ENCODE measurements at regions not wholly inside any gene's neighbourhood (a gene's known extent, or its start where the extent isn't known, plus 50 kb on each side); places are given as distances from the start of the nearest gene placed in this dataset.

DNA sequence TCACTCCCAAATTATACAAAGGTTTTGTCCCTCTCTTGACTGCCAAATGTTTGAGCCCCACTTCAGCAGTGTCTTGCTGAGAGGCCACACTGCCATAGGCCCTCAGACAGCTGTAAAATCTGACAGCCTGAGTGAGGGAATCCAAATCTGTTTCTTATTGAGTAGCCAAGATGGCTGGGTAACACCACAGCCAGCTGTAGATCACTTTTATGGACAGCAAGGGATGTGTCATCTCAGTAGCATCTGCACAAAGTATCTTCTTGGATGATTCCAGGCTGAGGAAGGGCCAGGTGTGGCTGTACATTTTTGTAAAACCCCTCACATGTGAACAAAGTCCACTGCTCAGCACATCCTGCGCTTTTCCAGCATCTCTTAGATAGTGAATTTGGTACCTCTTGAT is 237.0 kb upstream of the LRTM1 start:
- H2AFZ ChIP-seq (ENCODE audit: low read length) = no peak overlapping the region
- no peak overlapping the region for H3K4me3 ChIP-seq (ENCODE audit: low read length)
- no peaks in the 10 kb centered on the region for H3K9me3 ChIP-seq (replicated peaks; ENCODE audit: insufficient read depth, low read length)
- H3K4me2 ChIP-seq (ENCODE audit: low read depth, low read length) = no peak overlapping the region
- H3K4me1 ChIP-seq (ENCODE audit: low read length) = no peaks in the 10 kb centered on the region
- H3K9ac ChIP-seq (ENCODE audit: low read length) = no peak overlapping the region
- H3K36me3 ChIP-seq (replicated peaks; ENCODE audit: insufficient read depth, low read length) = no peaks in the 10 kb centered on the region
- no peak overlapping the region for H3K27ac ChIP-seq (ENCODE audit: low read length)
- no peaks in the 10 kb centered on the region for H4K20me1 ChIP-seq (ENCODE audit: insufficient read depth, low read length)
- TF ChIP-seq EZH2phosphoT487 (IDR thresholded peaks at IDR 0.05; ENCODE audit: low read length) (no peak), EZH2 (optimal IDR thresholded peaks at IDR 0.05; ENCODE audit: low read depth, low read length) (no peak)
- TF ChIP-seq, protein P1, sequence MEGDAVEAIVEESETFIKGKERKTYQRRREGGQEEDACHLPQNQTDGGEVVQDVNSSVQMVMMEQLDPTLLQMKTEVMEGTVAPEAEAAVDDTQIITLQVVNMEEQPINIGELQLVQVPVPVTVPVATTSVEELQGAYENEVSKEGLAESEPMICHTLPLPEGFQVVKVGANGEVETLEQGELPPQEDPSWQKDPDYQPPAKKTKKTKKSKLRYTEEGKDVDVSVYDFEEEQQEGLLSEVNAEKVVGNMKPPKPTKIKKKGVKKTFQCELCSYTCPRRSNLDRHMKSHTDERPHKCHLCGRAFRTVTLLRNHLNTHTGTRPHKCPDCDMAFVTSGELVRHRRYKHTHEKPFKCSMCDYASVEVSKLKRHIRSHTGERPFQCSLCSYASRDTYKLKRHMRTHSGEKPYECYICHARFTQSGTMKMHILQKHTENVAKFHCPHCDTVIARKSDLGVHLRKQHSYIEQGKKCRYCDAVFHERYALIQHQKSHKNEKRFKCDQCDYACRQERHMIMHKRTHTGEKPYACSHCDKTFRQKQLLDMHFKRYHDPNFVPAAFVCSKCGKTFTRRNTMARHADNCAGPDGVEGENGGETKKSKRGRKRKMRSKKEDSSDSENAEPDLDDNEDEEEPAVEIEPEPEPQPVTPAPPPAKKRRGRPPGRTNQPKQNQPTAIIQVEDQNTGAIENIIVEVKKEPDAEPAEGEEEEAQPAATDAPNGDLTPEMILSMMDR (IDR thresholded peaks at IDR 0.05; ENCODE audit: low read length) = no peak
- H3K79me2 ChIP-seq (ENCODE audit: low read length) = no peaks in the 10 kb centered on the region
- no peaks in the 10 kb centered on the region for H3F3A ChIP-seq (ENCODE audit: insufficient read depth, low read length)
- no peak for DNase-seq
- H3K9me2 ChIP-seq (replicated peaks; ENCODE audit: insufficient read depth, low read length) = no peaks in the 10 kb centered on the region
- H3K27me3 ChIP-seq (replicated peaks; ENCODE audit: insufficient read depth, low read length) = no peaks in the 10 kb centered on the region

DNA sequence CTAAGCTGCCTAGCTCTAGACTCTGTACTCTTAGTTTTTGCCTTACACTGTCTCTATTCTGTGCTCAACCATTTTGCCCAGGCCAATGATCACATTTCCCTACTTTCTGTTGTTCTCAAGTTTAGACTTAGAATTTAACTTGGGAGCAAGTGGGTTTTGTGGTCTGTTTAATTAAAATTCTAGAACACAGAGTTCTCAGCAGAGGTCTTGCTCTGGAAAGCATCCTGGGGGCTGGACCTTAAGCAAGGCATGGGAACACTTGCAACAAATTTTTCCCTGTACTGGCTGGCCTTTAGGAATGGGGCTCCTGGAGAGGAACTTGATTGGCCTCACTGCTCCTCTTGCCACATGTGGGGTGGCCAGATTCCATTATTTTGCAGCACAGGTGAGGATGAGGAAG is 236.3 kb upstream of the LRTM1 start:
- DNase-seq = no peak
- no peak overlapping the region for H3K27ac ChIP-seq (ENCODE audit: low read length)
- H3K27me3 ChIP-seq (replicated peaks; ENCODE audit: insufficient read depth, low read length) = no peaks in the 10 kb centered on the region
- no peak overlapping the region for H3K9ac ChIP-seq (ENCODE audit: low read length)
- no peaks in the 10 kb centered on the region for H3K9me3 ChIP-seq (replicated peaks; ENCODE audit: insufficient read depth, low read length)
- H3K36me3 ChIP-seq (replicated peaks; ENCODE audit: insufficient read depth, low read length) = no peaks in the 10 kb centered on the region
- no peaks in the 10 kb centered on the region for H3K9me2 ChIP-seq (replicated peaks; ENCODE audit: insufficient read depth, low read length)
- H3K4me2 ChIP-seq (ENCODE audit: low read depth, low read length) = no peak overlapping the region
- H4K20me1 ChIP-seq (ENCODE audit: insufficient read depth, low read length) = no peaks in the 10 kb centered on the region
- TF ChIP-seq EZH2phosphoT487 (IDR thresholded peaks at IDR 0.05; ENCODE audit: low read length) = no peak
- TF ChIP-seq, protein P1 (IDR thresholded peaks at IDR 0.05; ENCODE audit: low read length) = no peak
- TF ChIP-seq EZH2 (optimal IDR thresholded peaks at IDR 0.05; ENCODE audit: low read depth, low read length) = no peak
- no peaks in the 10 kb centered on the region for H3K79me2 ChIP-seq (ENCODE audit: low read length)
- no peak overlapping the region for H2AFZ ChIP-seq (ENCODE audit: low read length)
- H3F3A ChIP-seq (ENCODE audit: insufficient read depth, low read length) = no peaks in the 10 kb centered on the region
- no peaks in the 10 kb centered on the region for H3K4me1 ChIP-seq (ENCODE audit: low read length)
- H3K4me3 ChIP-seq (ENCODE audit: low read length) = no peak overlapping the region

DNA sequence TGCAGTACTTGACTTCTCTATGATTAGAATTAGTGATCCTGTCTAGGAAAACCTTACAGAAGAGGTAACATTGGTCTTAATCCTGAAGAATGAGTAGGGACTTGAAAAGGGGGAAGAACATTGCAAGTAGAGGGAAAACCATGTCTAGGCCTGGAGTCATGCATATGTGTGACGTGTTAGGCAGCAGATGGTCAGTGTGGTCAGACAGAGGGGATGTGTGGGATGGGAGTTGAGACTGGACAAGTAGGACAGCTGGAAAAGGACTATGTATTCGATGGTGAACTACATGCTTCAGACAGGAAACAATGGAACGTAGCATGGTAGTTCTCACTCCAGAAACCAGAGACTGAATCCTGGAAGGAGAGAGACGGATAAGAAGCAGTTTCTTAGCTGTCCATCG is 235.6 kb upstream of the LRTM1 start:
- Histone ChIP-seq H3K4me1 (ENCODE audit: low read length) (no peaks in the 10 kb centered on the region), H3K9me3 (replicated peaks; ENCODE audit: insufficient read depth, low read length) (no peaks in the 10 kb centered on the region), H3K36me3 (replicated peaks; ENCODE audit: insufficient read depth, low read length) (no peaks in the 10 kb centered on the region), H3K9ac (ENCODE audit: low read length) (no peak overlapping the region), H4K20me1 (ENCODE audit: insufficient read depth, low read length) (no peaks in the 10 kb centered on the region), H3K9me2 (replicated peaks; ENCODE audit: insufficient read depth, low read length) (no peaks in the 10 kb centered on the region), H2AFZ (ENCODE audit: low read length) (no peak overlapping the region), H3K79me2 (ENCODE audit: low read length) (no peaks in the 10 kb centered on the region), H3K27ac (ENCODE audit: low read length) (no peak overlapping the region), H3K4me2 (ENCODE audit: low read depth, low read length) (no peak overlapping the region), H3K27me3 (replicated peaks; ENCODE audit: insufficient read depth, low read length) (no peaks in the 10 kb centered on the region), H3K4me3 (ENCODE audit: low read length) (no peak overlapping the region), H3F3A (ENCODE audit: insufficient read depth, low read length) (no peaks in the 10 kb centered on the region)
- TF ChIP-seq, protein P1 (IDR thresholded peaks at IDR 0.05; ENCODE audit: low read length) = no peak
- TF ChIP-seq EZH2phosphoT487 (IDR thresholded peaks at IDR 0.05; ENCODE audit: low read length) (no peak), EZH2 (optimal IDR thresholded peaks at IDR 0.05; ENCODE audit: low read depth, low read length) (no peak)
- DNase-seq = no peak
